Ovary (tissue), 3 donors: ENCODE measurements at regions not wholly inside any gene's neighbourhood (a gene's known extent, or its start where the extent isn't known, plus 50 kb on each side); places are given as distances from the start of the nearest gene placed in this dataset.

Experiments
- CTCF ChIP-seq, 3 donors: fragments of 450-650 bp in 2 of 3; fragments of 200-600 bp in 1 of 3; IDR thresholded peaks; one replicate each; pipeline versions ENCODE4 v1.5.1 to v1.8.0; 2016 to 2022; ENCODE audit warnings: antibody characterized with exemption in 3 of 3, mild to moderate bottlenecking in 1 of 3
- EP300 ChIP-seq: sonication (generic); formaldehyde crosslinking; IDR thresholded peaks from one replicate; pipeline ENCODE4 v1.6.1; 2017; ENCODE audit warnings: antibody characterized with exemption
- POLR2A ChIP-seq: fragments of 450-650 bp; IDR thresholded peaks from one replicate; pipeline ENCODE4 v1.6.1; 2017; ENCODE audit warnings: antibody characterized with exemption, mild to moderate bottlenecking, moderate library complexity
- donor health status: DM: no; HTN: no; CAD: no.

DNA sequence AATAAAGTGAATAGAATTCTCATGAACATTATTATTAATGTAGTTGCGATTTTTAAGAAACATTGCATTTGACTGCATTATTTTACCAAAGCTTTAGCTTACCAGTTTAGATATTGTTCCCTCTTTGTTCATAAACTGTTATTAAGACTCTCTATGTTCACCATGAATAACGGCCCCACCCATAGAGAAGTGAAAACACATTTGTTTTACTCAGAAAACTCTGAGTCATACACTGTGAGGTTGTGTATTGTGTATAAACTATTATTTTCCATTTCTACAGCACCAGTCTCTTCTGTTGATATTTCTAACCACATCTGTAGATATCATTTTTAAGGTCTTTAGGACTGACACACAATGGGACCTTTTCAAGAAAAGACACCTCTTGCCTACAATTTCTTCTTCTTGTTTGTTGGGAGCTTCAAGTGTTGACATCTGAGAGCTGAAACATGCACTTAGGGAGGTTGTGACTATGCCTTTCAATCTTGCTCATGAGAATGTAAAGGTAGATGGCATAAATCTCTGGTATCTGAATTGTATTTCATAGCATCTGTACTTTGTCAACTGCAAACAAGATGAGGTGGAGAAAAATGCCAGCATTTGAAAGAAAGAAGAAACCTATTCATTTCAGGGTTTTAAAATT lies 252.9 kb upstream of the CDH8 start:
- TF ChIP-seq CTCF (IDR thresholded peaks at IDR 0.05), result no peak
- TF ChIP-seq POLR2A, result no peak
- no peak for TF ChIP-seq EP300
